ENCODE measurements at regions not wholly inside any gene's neighbourhood (a gene's known extent, or its start where the extent isn't known, plus 50 kb on each side); places are given as distances from the start of the nearest gene placed in this dataset.

- no peak for DNase-seq (ENCODE audit: extremely low read depth, insufficient read length)
- Histone ChIP-seq H3K36me3 (ENCODE audit: control insufficient read depth, insufficient read depth, low read length) (no peaks in the 10 kb centered on the region), H3K27me3 (replicated peaks; ENCODE audit: control insufficient read depth, insufficient read depth, low read length) (no peaks in the 10 kb centered on the region), H3K4me3 (replicated peaks; ENCODE audit: low read depth, low read length) (no peak overlapping the region)
- no peak for TF ChIP-seq CTCF (IDR thresholded peaks at IDR 0.05; ENCODE audit: insufficient read depth, low read length, poor library complexity, severe bottlenecking)
Observed at GRCh38 chr20:22744341-22745193, 160.2 kb upstream of the FOXA2 start.

GRCh38 chr20:22745194-22745500 lies 160.8 kb upstream of the FOXA2 start:
- TF ChIP-seq CTCF (IDR thresholded peaks at IDR 0.05; ENCODE audit: insufficient read depth, low read length, poor library complexity, severe bottlenecking), result no peak
- no peak overlapping the region for H3K4me3 ChIP-seq (replicated peaks; ENCODE audit: low read depth, low read length)
- H3K36me3 ChIP-seq (ENCODE audit: control insufficient read depth, insufficient read depth, low read length), result no peaks in the 10 kb centered on the region
- DNase-seq (ENCODE audit: extremely low read depth, insufficient read length), result no peak
- H3K27me3 ChIP-seq (replicated peaks; ENCODE audit: control insufficient read depth, insufficient read depth, low read length), result no peaks in the 10 kb centered on the region

- no peak for DNase-seq (ENCODE audit: extremely low read depth, insufficient read length)
- Histone ChIP-seq H3K4me3 (replicated peaks; ENCODE audit: low read depth, low read length) (no peak overlapping the region), H3K27me3 (replicated peaks; ENCODE audit: control insufficient read depth, insufficient read depth, low read length) (no peaks in the 10 kb centered on the region), H3K36me3 (ENCODE audit: control insufficient read depth, insufficient read depth, low read length) (no peaks in the 10 kb centered on the region)
- no peak for TF ChIP-seq CTCF (IDR thresholded peaks at IDR 0.05; ENCODE audit: insufficient read depth, low read length, poor library complexity, severe bottlenecking)
Observed at GRCh38 chr20:22746957-22747356, 162.6 kb upstream of the FOXA2 start.

- no peak for DNase-seq (ENCODE audit: extremely low read depth, insufficient read length)
- H3K4me3 ChIP-seq (replicated peaks; ENCODE audit: low read depth, low read length), result no peak overlapping the region
- no peak for TF ChIP-seq CTCF (IDR thresholded peaks at IDR 0.05; ENCODE audit: insufficient read depth, low read length, poor library complexity, severe bottlenecking)
- H3K27me3 ChIP-seq (replicated peaks; ENCODE audit: control insufficient read depth, insufficient read depth, low read length), result no peaks in the 10 kb centered on the region
- H3K36me3 ChIP-seq (ENCODE audit: control insufficient read depth, insufficient read depth, low read length), result no peaks in the 10 kb centered on the region
Observed at GRCh38 chr20:22752324-22752723, 168.0 kb upstream of the FOXA2 start.

GRCh38 chr20:22757424-22758183 lies 173.2 kb upstream of the FOXA2 start:
- no peak for DNase-seq (ENCODE audit: extremely low read depth, insufficient read length)
- Histone ChIP-seq H3K27me3 (replicated peaks; ENCODE audit: control insufficient read depth, insufficient read depth, low read length) (no peaks in the 10 kb centered on the region), H3K36me3 (ENCODE audit: control insufficient read depth, insufficient read depth, low read length) (no peaks in the 10 kb centered on the region), H3K4me3 (replicated peaks; ENCODE audit: low read depth, low read length) (no peak overlapping the region)
- TF ChIP-seq CTCF (IDR thresholded peaks at IDR 0.05; ENCODE audit: insufficient read depth, low read length, poor library complexity, severe bottlenecking), result no peak

Measured in GM06990 (cell line).